Adrenal gland (tissue), 9 donors: ENCODE measurements at regions not wholly inside any gene's neighbourhood (a gene's known extent, or its start where the extent isn't known, plus 50 kb on each side); places are given as distances from the start of the nearest gene placed in this dataset.
"Not testable (repeated sequence)": the region's sequence is repeated elsewhere in the genome, so short reads cannot be mapped to it uniquely, and the experiment has no call there.

Experiments
- DNase-seq, 7 donors: peaks; one replicate each; pipeline ENCODE4 v3.0.0-alpha.2; 2019 to 2020
- H3K27ac ChIP-seq, 5 donors: fragments of 200-600 bp; sonication (generic) in 4 of 5; 1 replicate in 3 of 5; 2 replicates in 2 of 5; pipeline versions ENCODE4 v1.5.1 to v1.8.0; 2016 to 2020; ENCODE audit warnings: mild to moderate bottlenecking in 1 of 5
- H3K27me3 ChIP-seq: fragments of 200-600 bp; 2 replicates; pipeline ENCODE4 v1.8.0; 2021
- H3K36me3 ChIP-seq, 2 donors: fragments of 200-600 bp; replicated peaks in 1 of 2; 1 replicate in 1 of 2; 2 replicates in 1 of 2; pipeline versions ENCODE4 v1.5.1 to v1.8.0; 2018 to 2022
- H3K4me1 ChIP-seq, 2 donors: fragments of 200-600 bp; replicated peaks in 1 of 2; 1 replicate in 1 of 2; 2 replicates in 1 of 2; pipeline versions ENCODE4 v1.5.1 to v1.8.0; 2018 to 2021
- H3K4me3 ChIP-seq, 4 donors: fragments of 200-600 bp; sonication (generic) in 3 of 4; one replicate each; pipeline ENCODE4 v1.5.1; 2016 to 2018
- H3K9me3 ChIP-seq, 3 donors: fragments of 200-600 bp; sonication (generic) in 1 of 3; replicated peaks in 1 of 3; 1 replicate in 2 of 3; 2 replicates in 1 of 3; pipeline versions ENCODE4 v1.5.1 to v1.8.0; 2016 to 2021
- CTCF ChIP-seq, 6 experiments: fragments of 450-650 bp in 4 of 6; fragments of 200-600 bp in 2 of 6; sonication (generic) in 1 of 6; IDR thresholded peaks; 1 replicate in 5 of 6; 2 replicates in 1 of 6; pipeline versions ENCODE4 v1.5.1 to v1.8.0; 2016 to 2021; ENCODE audit warnings: antibody characterized with exemption in 6 of 6, mild to moderate bottlenecking in 2 of 6, moderate library complexity in 1 of 6
- POLR2A ChIP-seq, 2 donors: fragments of 450-650 bp; IDR thresholded peaks; one replicate each; pipeline ENCODE4 v1.6.1; 2017; ENCODE audit warnings: antibody characterized with exemption in 2 of 2, mild to moderate bottlenecking in 2 of 2, moderate library complexity in 1 of 2
- WGBS, 4 donors: extraction: QIAGEN DNeasy Blood & Tissue Kit in 2 of 4; methylation state at CpG; one replicate each; pipeline versions ENCODE4 v1.1.5 to v1.1.7; 2013 to 2017; 5-methylcytosine and 5-hydroxymethylcytosine counted together
- intact Hi-C, 2 donors: fragments of 100-400 bp; cut with DNase I; formaldehyde crosslinking; loops; one replicate each; pipeline versions ENCODE4 v1.14.1 to v1.15.0; 2022 to 2023
- donor health status: healthy with polysubstance abuse.
- donor health status: Bipolar disorder and iron deficiency.
- donor health status: DM: yes; HTN: yes; CAD: no.
- donor health status: DM: no; HTN: no; CAD: no.
- donor health status: DM: no; HTN: no; CAD: no.

DNA sequence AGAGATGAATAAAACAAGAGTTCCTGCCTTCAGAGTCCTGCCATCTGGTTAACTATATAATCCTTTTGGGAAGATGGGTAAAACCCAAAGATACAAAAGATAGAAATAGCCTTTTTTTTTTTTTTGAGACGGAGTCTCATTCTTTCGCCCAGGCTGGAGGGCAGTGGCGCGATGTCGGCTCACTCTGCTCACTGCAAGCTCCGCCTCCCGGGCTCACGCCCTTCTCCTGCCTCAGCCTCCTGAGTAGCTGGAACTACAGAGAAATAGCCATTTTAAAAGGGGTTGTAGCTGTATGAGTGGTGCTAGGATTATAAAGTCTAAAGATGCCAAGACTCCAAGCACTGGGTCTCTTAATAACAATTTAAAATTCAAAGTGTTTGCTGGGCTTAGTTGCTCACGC lies 97.2 kb downstream of the KDR start:
- Histone ChIP-seq H3K27me3 (no peaks in the 10 kb centered on the region), H3K9me3 (no peaks in the 10 kb centered on the region), H3K36me3 (no peaks in the 10 kb centered on the region), H3K4me3 (no peak overlapping the region), H3K27ac (no peak overlapping the region), H3K4me1 (no peaks in the 10 kb centered on the region)
- no peak for DNase-seq
- intact Hi-C loops, result no loop called here
- TF ChIP-seq POLR2A (IDR thresholded peaks at IDR 0.05) (no peak), CTCF (IDR thresholded peaks at IDR 0.05) (no peak)
- 83 to 88% (median 85%) methylated on average over 9 of the region's 9 CpGs for WGBS, 4 donors

DNA sequence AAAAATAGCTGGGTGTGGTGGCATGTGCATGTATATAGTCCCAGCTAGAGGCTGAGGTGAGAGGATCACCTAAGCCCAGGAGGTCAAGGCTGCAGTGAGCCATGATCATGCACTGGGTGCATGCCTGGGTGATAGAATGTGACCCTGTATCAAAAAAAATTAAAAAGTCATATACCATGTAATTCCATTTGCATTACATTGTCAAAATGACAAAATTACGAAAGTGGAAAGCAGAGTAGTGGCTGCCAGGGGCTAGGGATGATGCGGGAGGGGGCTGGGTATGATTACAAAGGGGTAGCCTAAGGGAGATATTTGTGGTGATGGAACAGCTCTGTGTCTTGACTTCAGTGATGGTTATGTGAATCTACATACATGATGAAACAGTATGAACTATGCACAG lies 97.8 kb downstream of the KDR start:
- H3K27ac ChIP-seq, result no peak overlapping the region
- H3K27me3 ChIP-seq, result no peaks in the 10 kb centered on the region
- no peaks in the 10 kb centered on the region for H3K4me1 ChIP-seq
- no peak for TF ChIP-seq CTCF (IDR thresholded peaks at IDR 0.05)
- TF ChIP-seq POLR2A (IDR thresholded peaks at IDR 0.05), result no peak
- 59 to 92% (median 77%) methylated on average over 2 of the region's 2 CpGs for WGBS, 4 donors
- intact Hi-C loops, result no loop called here
- no peak overlapping the region for H3K4me3 ChIP-seq
- DNase-seq, result no peak
- H3K36me3 ChIP-seq, result no peaks in the 10 kb centered on the region
- H3K9me3 ChIP-seq, result no peaks in the 10 kb centered on the region

- H3K4me1 ChIP-seq, H3K4me3 ChIP-seq, DNase-seq, H3K36me3 ChIP-seq, H3K27me3 ChIP-seq, intact Hi-C loops, H3K9me3 ChIP-seq, H3K27ac ChIP-seq: not testable (repeated sequence)
- WGBS, 4 donors, result 63 to 72% (median 67%) methylated on average over 6 of the region's 6 CpGs
These were observed 99.9 kb downstream of the KDR start for GRCh38 chr4:55025456-55025855.

- H3K27me3 ChIP-seq, result no peaks in the 10 kb centered on the region
- H3K9me3 ChIP-seq, result no peaks in the 10 kb centered on the region
- H3K4me3 ChIP-seq, result no peak overlapping the region
- no peak overlapping the region for H3K27ac ChIP-seq
- 89 to 94% (median 92%) methylated on average over 2 of the region's 2 CpGs for WGBS, 4 donors
- no peak for TF ChIP-seq POLR2A (IDR thresholded peaks at IDR 0.05)
- no peak for TF ChIP-seq CTCF (IDR thresholded peaks at IDR 0.05)
- DNase-seq, result no peak
- intact Hi-C loops, result no loop called here
- no peaks in the 10 kb centered on the region for H3K4me1 ChIP-seq
- H3K36me3 ChIP-seq, result no peaks in the 10 kb centered on the region
These were observed 102.4 kb downstream of the KDR start for GRCh38 chr4:55023030-55023429.

DNA sequence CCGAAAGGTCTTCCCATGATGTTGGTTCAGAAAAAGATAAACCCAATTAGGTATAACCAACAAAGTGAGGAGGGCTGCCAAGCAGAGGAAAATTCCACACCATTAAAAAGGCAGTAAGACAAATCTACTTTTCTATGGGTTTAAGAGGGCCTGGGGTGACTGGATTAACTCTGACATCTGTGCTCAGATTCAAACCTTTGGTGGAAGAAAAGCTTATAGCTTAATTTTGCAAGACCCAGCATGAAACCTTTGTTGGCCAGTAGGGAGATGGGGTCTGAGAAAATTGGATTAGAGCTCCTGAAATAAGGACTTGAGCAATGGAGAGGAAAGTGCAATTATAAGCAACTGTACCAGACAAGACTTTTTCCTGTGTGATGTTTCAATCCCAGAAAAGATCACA lies 104.2 kb downstream of the KDR start:
- no peak overlapping the region for H3K27ac ChIP-seq
- intact Hi-C loops, result no loop called here
- no peaks in the 10 kb centered on the region for H3K27me3 ChIP-seq
- no peaks in the 10 kb centered on the region for H3K9me3 ChIP-seq
- no peaks in the 10 kb centered on the region for H3K4me1 ChIP-seq
- TF ChIP-seq CTCF (IDR thresholded peaks at IDR 0.05) (no peak), POLR2A (IDR thresholded peaks at IDR 0.05) (no peak)
- no peaks in the 10 kb centered on the region for H3K36me3 ChIP-seq
- no peak for DNase-seq
- no peak overlapping the region for H3K4me3 ChIP-seq
- 0 to 78% (median 15%) methylated on average over 1 of the region's 1 CpG for WGBS, 4 donors
